GM18951 (cell line): ENCODE measurements at regions not wholly inside any gene's neighbourhood (a gene's known extent, or its start where the extent isn't known, plus 50 kb on each side); places are given as distances from the start of the nearest gene placed in this dataset.

Experiments
- POLR2A ChIP-seq: IDR thresholded peaks from 4 replicates; pipeline ENCODE4 v1.6.1; 2011; ENCODE audit warnings: mild to moderate bottlenecking; ENCODE audit not compliant: insufficient read length, insufficient read depth; ENCODE audit errors: extremely low read depth
- in situ Hi-C: fragments of 300-500 bp; cut with MboI; formaldehyde crosslinking; loops from one replicate; pipeline ENCODE4 v1.12.0; 2022; ENCODE audit warnings: low sequenced_read_pairs, mixed read lengths, inconsistent platforms; ENCODE audit not compliant: unreplicated experiment

DNA sequence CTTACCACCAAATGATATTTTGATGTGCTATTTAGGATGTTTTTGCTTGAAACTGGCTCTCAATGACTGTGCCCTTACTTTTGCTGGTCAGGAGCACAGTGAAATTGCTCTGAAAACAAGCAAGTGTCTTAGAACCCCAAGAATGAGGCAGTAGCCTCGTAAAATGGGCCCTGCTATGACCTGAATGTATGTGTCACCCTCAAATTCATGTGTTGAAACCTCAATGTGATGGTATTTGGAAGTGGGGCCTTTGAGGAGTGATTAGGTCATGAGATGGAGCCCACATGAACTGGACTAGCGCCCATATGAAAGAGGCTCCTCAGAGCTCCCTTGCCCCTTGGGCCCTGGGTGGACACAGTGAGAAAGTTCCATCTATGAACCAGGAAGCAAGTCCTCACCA is 155.2 kb downstream of the ZIC5 start:
- in situ Hi-C loops, result no loop called here
- TF ChIP-seq POLR2A, result no peak

- in situ Hi-C loops, result no loop called here
- no peak for TF ChIP-seq POLR2A
These were observed 158.1 kb downstream of the ZIC5 start for GRCh38 chr13:99813336-99814095.

- in situ Hi-C loops, result no loop called here
- TF ChIP-seq POLR2A, result no peak
These were observed 158.9 kb downstream of the ZIC5 start for GRCh38 chr13:99812625-99813024.

GRCh38 chr13:99811067-99811700 is 160.4 kb downstream of the ZIC5 start:
- TF ChIP-seq POLR2A, result no peak
- in situ Hi-C loops, result no loop called here

GRCh38 chr13:99809926-99810325 is 161.6 kb downstream of the ZIC5 start:
- in situ Hi-C loops, result no loop called here
- no peak for TF ChIP-seq POLR2A

- in situ Hi-C loops, result no loop called here
- no peak for TF ChIP-seq POLR2A
These were observed 162.1 kb downstream of the ZIC5 start for GRCh38 chr13:99809496-99809895.

GRCh38 chr13:99808786-99809185 is 162.8 kb downstream of the ZIC5 start:
- no peak for TF ChIP-seq POLR2A
- in situ Hi-C loops, result no loop called here

- TF ChIP-seq POLR2A, result no peak
- in situ Hi-C loops, result no loop called here
These were observed 164.9 kb downstream of the ZIC5 start for GRCh38 chr13:99806671-99807070.

DNA sequence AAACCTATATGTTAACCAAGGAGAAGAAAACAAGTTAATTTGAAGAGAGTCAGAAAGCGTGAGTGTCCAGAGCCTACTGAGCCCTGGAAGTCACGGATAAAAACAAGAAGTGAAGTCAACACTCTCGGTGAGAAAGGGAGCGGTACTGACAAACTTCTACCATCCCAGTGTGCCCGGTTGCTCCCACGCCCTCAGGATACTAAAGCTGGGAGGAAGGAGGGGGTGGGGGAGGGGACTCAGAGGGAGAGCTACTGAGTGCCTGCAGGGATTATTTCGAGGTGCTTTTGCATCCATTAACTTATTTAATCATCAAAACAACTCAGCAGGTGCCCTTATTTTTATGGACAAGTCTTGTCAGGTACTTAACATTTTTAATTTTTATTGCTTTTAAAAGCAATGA is 166.2 kb downstream of the ZIC5 start:
- TF ChIP-seq POLR2A, result no peak
- in situ Hi-C loops, result no loop called here

GRCh38 chr13:99803141-99803540 is 168.4 kb downstream of the ZIC5 start:
- in situ Hi-C loops, result no loop called here

GRCh38 chr13:99802416-99802815 is 169.2 kb downstream of the ZIC5 start:
- in situ Hi-C loops, result no loop called here
- TF ChIP-seq POLR2A, result no peak

More at GRCh38 chr13:99803141-99803540, 168.4 kb downstream of the ZIC5 start:
- TF ChIP-seq POLR2A, result no peak

DNA sequence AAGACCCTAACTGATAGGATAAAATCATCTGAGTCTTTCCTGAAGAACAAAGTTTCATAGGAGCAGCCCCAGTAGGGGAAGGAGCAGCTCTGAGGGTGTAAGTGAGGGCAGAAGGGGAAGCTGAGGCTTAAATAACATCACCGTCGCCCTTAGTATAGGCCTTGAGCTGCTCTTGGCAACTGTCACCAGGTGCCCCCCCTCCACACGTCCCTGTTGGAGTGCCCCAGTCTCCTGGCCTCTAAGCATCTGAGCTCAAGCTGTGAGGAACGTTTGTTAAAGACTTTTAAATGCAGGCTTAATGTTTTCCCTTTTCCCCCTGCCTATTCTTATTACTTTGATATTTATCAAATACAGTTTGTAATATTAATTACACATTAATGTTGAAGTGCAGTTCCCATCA is 170.6 kb downstream of the ZIC5 start:
- TF ChIP-seq POLR2A, result no peak
- in situ Hi-C loops, result no loop called here

DNA sequence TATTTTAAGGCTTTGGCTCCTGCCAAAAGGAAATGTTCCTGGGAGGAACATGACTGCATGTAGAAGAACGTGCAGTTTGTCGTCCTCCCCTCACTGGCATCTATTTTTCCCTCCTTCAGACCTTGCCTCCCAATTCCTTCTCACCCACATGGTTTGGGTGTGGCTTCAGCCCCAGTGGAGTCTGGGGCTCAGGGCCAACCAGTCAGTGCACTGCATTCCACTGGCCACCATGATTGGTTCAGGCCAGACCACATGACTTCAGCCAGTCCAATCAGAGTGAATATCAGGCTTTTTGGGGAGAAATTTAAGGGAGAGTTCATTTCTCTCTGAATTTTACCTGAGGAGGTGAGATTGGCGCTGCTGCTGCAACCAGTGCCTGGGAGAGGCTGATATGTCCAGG is 171.6 kb downstream of the ZIC5 start:
- in situ Hi-C loops, result no loop called here
- TF ChIP-seq POLR2A, result no peak

GRCh38 chr13:99798756-99799155 is 172.8 kb downstream of the ZIC5 start:
- no peak for TF ChIP-seq POLR2A
- in situ Hi-C loops, result no loop called here
